ENCODE measurements at regions not wholly inside any gene's neighbourhood (a gene's known extent, or its start where the extent isn't known, plus 50 kb on each side); places are given as distances from the start of the nearest gene placed in this dataset.

GRCh38 chr5:93186076-93186682 lies 394.8 kb downstream of the NR2F1-AS1 start:
- TF ChIP-seq SPI1 (IDR thresholded peaks at IDR 0.05; ENCODE audit: borderline replicate concordance, low read depth) (no peak), GABPA (IDR thresholded peaks at IDR 0.05; ENCODE audit: low read depth) (no peak), CTCF (IDR thresholded peaks at IDR 0.05; ENCODE audit: insufficient read depth, low read length) (no peak), POLR2AphosphoS5 (IDR thresholded peaks at IDR 0.05; ENCODE audit: low read depth) (no peak)
- TF ChIP-seq, protein P1, sequence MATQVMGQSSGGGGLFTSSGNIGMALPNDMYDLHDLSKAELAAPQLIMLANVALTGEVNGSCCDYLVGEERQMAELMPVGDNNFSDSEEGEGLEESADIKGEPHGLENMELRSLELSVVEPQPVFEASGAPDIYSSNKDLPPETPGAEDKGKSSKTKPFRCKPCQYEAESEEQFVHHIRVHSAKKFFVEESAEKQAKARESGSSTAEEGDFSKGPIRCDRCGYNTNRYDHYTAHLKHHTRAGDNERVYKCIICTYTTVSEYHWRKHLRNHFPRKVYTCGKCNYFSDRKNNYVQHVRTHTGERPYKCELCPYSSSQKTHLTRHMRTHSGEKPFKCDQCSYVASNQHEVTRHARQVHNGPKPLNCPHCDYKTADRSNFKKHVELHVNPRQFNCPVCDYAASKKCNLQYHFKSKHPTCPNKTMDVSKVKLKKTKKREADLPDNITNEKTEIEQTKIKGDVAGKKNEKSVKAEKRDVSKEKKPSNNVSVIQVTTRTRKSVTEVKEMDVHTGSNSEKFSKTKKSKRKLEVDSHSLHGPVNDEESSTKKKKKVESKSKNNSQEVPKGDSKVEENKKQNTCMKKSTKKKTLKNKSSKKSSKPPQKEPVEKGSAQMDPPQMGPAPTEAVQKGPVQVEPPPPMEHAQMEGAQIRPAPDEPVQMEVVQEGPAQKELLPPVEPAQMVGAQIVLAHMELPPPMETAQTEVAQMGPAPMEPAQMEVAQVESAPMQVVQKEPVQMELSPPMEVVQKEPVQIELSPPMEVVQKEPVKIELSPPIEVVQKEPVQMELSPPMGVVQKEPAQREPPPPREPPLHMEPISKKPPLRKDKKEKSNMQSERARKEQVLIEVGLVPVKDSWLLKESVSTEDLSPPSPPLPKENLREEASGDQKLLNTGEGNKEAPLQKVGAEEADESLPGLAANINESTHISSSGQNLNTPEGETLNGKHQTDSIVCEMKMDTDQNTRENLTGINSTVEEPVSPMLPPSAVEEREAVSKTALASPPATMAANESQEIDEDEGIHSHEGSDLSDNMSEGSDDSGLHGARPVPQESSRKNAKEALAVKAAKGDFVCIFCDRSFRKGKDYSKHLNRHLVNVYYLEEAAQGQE (IDR thresholded peaks at IDR 0.05; ENCODE audit: insufficient replicate concordance, low read depth) = no peak
- no peak overlapping the region for H3K27ac ChIP-seq (replicated peaks)
- no peaks in the 10 kb centered on the region for H3K27me3 ChIP-seq (ENCODE audit: insufficient read depth, poor library complexity, severe bottlenecking)
- DNase-seq (ENCODE audit: low read depth in 1 of 2, low spot score in 1 of 2) = no peak
- no peak overlapping the region for H3K4me3 ChIP-seq (replicated peaks; ENCODE audit: insufficient read depth, low read length)

DNA sequence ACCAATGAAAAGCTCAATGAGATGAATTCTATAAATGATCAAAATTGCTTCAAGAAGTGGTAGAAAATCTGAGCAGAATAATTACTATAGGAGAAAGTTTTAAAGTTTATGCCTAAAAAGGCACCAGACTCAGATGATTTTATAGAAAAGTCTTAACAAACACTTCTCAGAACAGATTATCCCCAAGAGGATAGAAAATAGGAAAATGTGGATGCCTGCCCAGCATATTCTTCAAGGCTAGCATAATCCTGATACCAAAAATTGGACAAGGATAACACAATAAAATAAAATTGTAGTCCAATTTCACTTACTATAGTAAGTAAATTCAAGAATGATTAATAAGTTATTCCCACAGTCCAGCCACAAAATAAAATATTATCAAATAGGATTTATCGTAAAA lies 397.0 kb downstream of the NR2F1-AS1 start:
- no peak overlapping the region for H3K4me3 ChIP-seq (replicated peaks; ENCODE audit: insufficient read depth, low read length)
- no peak overlapping the region for H3K27ac ChIP-seq (replicated peaks)
- H3K27me3 ChIP-seq (ENCODE audit: insufficient read depth, poor library complexity, severe bottlenecking) = no peaks in the 10 kb centered on the region
- no peak for DNase-seq (ENCODE audit: low read depth in 1 of 2, low spot score in 1 of 2)
- TF ChIP-seq, protein P1 (IDR thresholded peaks at IDR 0.05; ENCODE audit: insufficient replicate concordance, low read depth) = no peak
- TF ChIP-seq POLR2AphosphoS5 (IDR thresholded peaks at IDR 0.05; ENCODE audit: low read depth) (no peak), GABPA (IDR thresholded peaks at IDR 0.05; ENCODE audit: low read depth) (no peak), CTCF (IDR thresholded peaks at IDR 0.05; ENCODE audit: insufficient read depth, low read length) (no peak), SPI1 (IDR thresholded peaks at IDR 0.05; ENCODE audit: borderline replicate concordance, low read depth) (no peak)

- no peak overlapping the region for H3K27ac ChIP-seq (replicated peaks)
Measured at GRCh38 chr5:93179466-93179865, 401.6 kb downstream of the NR2F1-AS1 start.

More at GRCh38 chr5:93179466-93179865, 401.6 kb downstream of the NR2F1-AS1 start:
- Histone ChIP-seq H3K27me3 (ENCODE audit: insufficient read depth, poor library complexity, severe bottlenecking) (no peaks in the 10 kb centered on the region), H3K4me3 (replicated peaks; ENCODE audit: insufficient read depth, low read length) (no peak overlapping the region)
- DNase-seq (ENCODE audit: low read depth in 1 of 2, low spot score in 1 of 2) = no peak
- TF ChIP-seq, protein P1 (IDR thresholded peaks at IDR 0.05; ENCODE audit: insufficient replicate concordance, low read depth) = no peak
- TF ChIP-seq SPI1 (IDR thresholded peaks at IDR 0.05; ENCODE audit: borderline replicate concordance, low read depth) (no peak), GABPA (IDR thresholded peaks at IDR 0.05; ENCODE audit: low read depth) (no peak), POLR2AphosphoS5 (IDR thresholded peaks at IDR 0.05; ENCODE audit: low read depth) (no peak), CTCF (IDR thresholded peaks at IDR 0.05; ENCODE audit: insufficient read depth, low read length) (no peak)

Data from HL-60 (cell line).